A673 (cell line): ENCODE measurements at regions not wholly inside any gene's neighbourhood (a gene's known extent, or its start where the extent isn't known, plus 50 kb on each side); places are given as distances from the start of the nearest gene placed in this dataset.

Experiments used
- BruUV-seq: library from RNA; stranded (reverse); fragments of 400-500 nt; replicated peaks from 2 replicates; lab custom pipeline; 2021; lab: Mats Ljungman, UMichigan
- CTCF ChIA-PET: fragments of 300-600 bp; sonication (Branson Sonifier 250); formaldehyde crosslinking; loops from one replicate; lab custom pipeline; 2022; ENCODE audit warnings: antibody characterized with exemption; lab: Charles Lee
- POLR2A ChIA-PET: fragments of 300-600 bp; sonication (Branson Sonifier 250); formaldehyde crosslinking; loops from one replicate; lab custom pipeline; 2022; ENCODE audit warnings: antibody characterized with exemption; ENCODE audit not compliant: low non-redundant PET; lab: Charles Lee
- DNase-seq: peaks from one replicate; pipeline ENCODE4 v3.0.0-alpha.2; 2015; ENCODE audit warnings: low spot score
- H3K27ac ChIP-seq: fragments of 200-600 bp; sonication (generic); 2 replicates; pipeline ENCODE4 v1.5.1; 2016; ENCODE audit warnings: mixed run types, low read depth, mild to moderate bottlenecking, mixed read lengths, antibody characterized with exemption, low read length; ENCODE audit not compliant: poor library complexity, severe bottlenecking
- H3K27me3 ChIP-seq: fragments of 200-600 bp; sonication (generic); replicated peaks from 2 replicates; pipeline ENCODE4 v1.6.1; 2017; ENCODE audit warnings: mixed run types, low read depth, mild to moderate bottlenecking, mixed read lengths, antibody characterized with exemption, low read length; ENCODE audit not compliant: insufficient read depth, poor library complexity
- H3K36me3 ChIP-seq: fragments of 200-600 bp; sonication (generic); 2 replicates; pipeline ENCODE4 v1.6.1; 2016; ENCODE audit warnings: mixed run types, mild to moderate bottlenecking, mixed read lengths, antibody characterized with exemption, low read length; ENCODE audit not compliant: insufficient read depth, poor library complexity, severe bottlenecking
- H3K4me1 ChIP-seq: fragments of 200-600 bp; sonication (generic); 2 replicates; pipeline ENCODE4 v1.6.1; 2017; ENCODE audit warnings: mixed run types, mild to moderate bottlenecking, mixed read lengths, antibody characterized with exemption, low read length; ENCODE audit not compliant: insufficient read depth, poor library complexity, severe bottlenecking
- H3K4me3 ChIP-seq: fragments of 200-600 bp; sonication (generic); 2 replicates; pipeline ENCODE4 v1.5.1; 2016; ENCODE audit warnings: low read depth, mixed run types, mild to moderate bottlenecking, mixed read lengths, low read length; ENCODE audit not compliant: poor library complexity, severe bottlenecking
- H3K9me3 ChIP-seq: fragments of 200-600 bp; sonication (generic); 2 replicates; pipeline ENCODE4 v1.6.1; 2016; ENCODE audit warnings: mixed run types, low read depth, mild to moderate bottlenecking, mixed read lengths, antibody characterized with exemption, low read length; ENCODE audit not compliant: poor library complexity, severe bottlenecking
- CTCF ChIP-seq: fragments of 300-800, 200-600 bp; sonication (generic); conservative IDR thresholded peaks from 2 replicates; pipeline ENCODE4 v1.5.1; 2017; ENCODE audit warnings: low read depth, mild to moderate bottlenecking, antibody characterized with exemption, low read length, moderate library complexity, mixed read lengths
- EZH2 ChIP-seq: fragments of 200-600 bp; sonication (generic); IDR thresholded peaks from 2 replicates; pipeline ENCODE4 v1.6.1; 2017; ENCODE audit warnings: borderline replicate concordance, low read depth, mild to moderate bottlenecking, mixed read lengths, antibody characterized with exemption, low read length; ENCODE audit not compliant: poor library complexity, severe bottlenecking
- intact Hi-C: fragments of 100-400 bp; cut with micrococcal nuclease; formaldehyde crosslinking; loops from one replicate; pipeline ENCODE4 v1.10.0; 2022; ENCODE audit not compliant: unreplicated experiment

GRCh38 chr22:48104102-48104738, 1341.8 kb downstream of the TBC1D22A start:
- no peaks in the 10 kb centered on the region for H3K36me3 ChIP-seq
- BruUV-seq: no TSS peak
- TF ChIP-seq CTCF (no peak), EZH2 (no peak)
- intact Hi-C loops: no loop called here
- CTCF ChIA-PET: no interaction called here
- H3K9me3 ChIP-seq: peaks cover 5% of the 10 kb centered on the region
- POLR2A ChIA-PET: no interaction called here
- H3K27me3 ChIP-seq: peaks cover 7% of the 10 kb centered on the region
- no peak for DNase-seq
- no peak overlapping the region for H3K4me3 ChIP-seq
- no peak overlapping the region for H3K27ac ChIP-seq
- H3K4me1 ChIP-seq: no peaks in the 10 kb centered on the region

GRCh38 chr22:48103126-48103875, 1340.9 kb downstream of the TBC1D22A start:
- TF ChIP-seq EZH2: no peak
- TF ChIP-seq CTCF: no peak
- Histone ChIP-seq H3K4me3 (no peak overlapping the region), H3K27ac (no peak overlapping the region), H3K4me1 (no peaks in the 10 kb centered on the region), H3K27me3 (peaks cover 7% of the 10 kb centered on the region), H3K36me3 (no peaks in the 10 kb centered on the region), H3K9me3 (no peaks in the 10 kb centered on the region)
- ChIA-PET POLR2A (no interaction called here), CTCF (no interaction called here)
- intact Hi-C loops: no loop called here
- BruUV-seq: no TSS peak
- DNase-seq: no peak

- H3K27me3 ChIP-seq: peaks cover 7% of the 10 kb centered on the region
- TF ChIP-seq CTCF (no peak), EZH2 (no peak)
- BruUV-seq: no TSS peak
- no peak overlapping the region for H3K27ac ChIP-seq
- ChIA-PET CTCF (no interaction called here), POLR2A (no interaction called here)
- intact Hi-C loops: no loop called here
- no peak overlapping the region for H3K4me3 ChIP-seq
- DNase-seq: no peak
- no peaks in the 10 kb centered on the region for H3K4me1 ChIP-seq
- H3K36me3 ChIP-seq: no peaks in the 10 kb centered on the region
- H3K9me3 ChIP-seq: no peaks in the 10 kb centered on the region
Observed at GRCh38 chr22:48102581-48102980, 1340.1 kb downstream of the TBC1D22A start.
